Inferior parietal cortex (tissue), 1 donor: ENCODE measurements at regions not wholly inside any gene's neighbourhood (a gene's known extent, or its start where the extent isn't known, plus 50 kb on each side); places are given as distances from the start of the nearest gene placed in this dataset.
"Not testable (repeated sequence)": the region's sequence is repeated elsewhere in the genome, so short reads cannot be mapped to it uniquely, and the experiment has no call there.

ENCODE experiments used
- DNase-seq: peaks from one replicate; pipeline ENCODE4 v3.0.0-alpha.2; 2016; ENCODE audit errors: extremely low spot score

- DNase-seq: no peak
These were observed 147.6 kb downstream of the MAIP1 start for GRCh38 chr2:200102971-200103370.

GRCh38 chr2:200104015-200104414 is 148.6 kb downstream of the MAIP1 start:
- DNase-seq: no peak

DNA sequence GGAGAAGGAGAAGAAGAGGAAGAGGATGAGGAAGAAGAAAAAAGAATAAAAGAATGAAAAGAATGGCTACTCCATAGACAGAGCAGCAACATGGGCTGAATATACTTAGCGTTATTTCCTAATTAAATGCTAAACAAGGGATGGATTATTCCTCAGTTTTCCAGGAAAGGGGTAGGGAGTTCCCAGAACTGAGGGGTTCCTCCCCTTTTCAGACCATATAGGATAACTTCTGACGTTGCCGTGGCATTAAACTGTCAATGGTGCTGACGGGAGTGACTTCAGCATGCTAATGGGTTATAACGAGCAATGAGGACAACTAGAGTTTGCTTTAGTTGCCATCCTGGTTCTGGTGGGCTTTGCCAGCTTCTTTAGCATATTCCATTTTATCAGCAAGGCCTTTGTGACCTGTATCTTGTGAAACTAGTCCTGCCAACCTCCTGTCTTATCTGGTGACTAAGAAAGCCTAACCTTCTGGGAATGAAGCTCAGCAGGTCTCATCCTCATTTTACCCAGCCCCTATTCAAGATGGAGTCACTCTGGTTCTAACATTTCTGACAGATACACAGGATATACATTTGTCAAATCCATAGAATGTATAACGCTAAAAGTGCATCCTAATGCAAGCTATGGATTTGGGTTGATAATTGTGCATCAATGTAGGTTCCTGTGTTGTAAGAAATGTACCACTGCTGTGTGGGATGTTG is 152.3 kb downstream of the MAIP1 start:
- DNase-seq: no peak

GRCh38 chr2:200109421-200109820 is 154.0 kb downstream of the MAIP1 start:
- no peak for DNase-seq

GRCh38 chr2:200110381-200110780 is 155.0 kb downstream of the MAIP1 start:
- no peak for DNase-seq

- not testable (repeated sequence) for DNase-seq
These were observed 157.8 kb downstream of the MAIP1 start for GRCh38 chr2:200113016-200113799.

- no peak for DNase-seq
These were observed 163.9 kb downstream of the MAIP1 start for GRCh38 chr2:200119236-200119635.

DNA sequence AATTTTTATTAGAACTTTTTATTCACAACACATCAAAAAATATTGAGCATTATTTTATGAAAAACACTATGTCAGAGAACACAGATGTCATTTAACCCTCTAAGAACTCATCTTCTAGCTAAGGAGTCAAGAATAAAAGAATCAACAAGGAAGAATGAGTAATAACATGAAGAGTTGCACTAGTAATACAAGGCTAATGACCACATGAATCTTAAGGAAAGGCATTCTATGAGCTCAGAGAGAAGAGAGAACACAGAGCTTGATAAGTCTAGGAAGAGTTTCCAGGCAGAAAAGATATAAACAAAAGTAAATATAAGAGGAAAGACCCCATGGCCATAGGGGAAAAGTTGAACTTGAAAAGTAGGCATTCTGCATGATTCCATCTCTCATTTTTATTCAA is 166.5 kb downstream of the MAIP1 start:
- DNase-seq: no peak

GRCh38 chr2:200122683-200123082 is 167.3 kb downstream of the MAIP1 start:
- DNase-seq: no peak

- DNase-seq: not testable (repeated sequence)
These were observed 169.4 kb downstream of the MAIP1 start for GRCh38 chr2:200124665-200125368.

DNA sequence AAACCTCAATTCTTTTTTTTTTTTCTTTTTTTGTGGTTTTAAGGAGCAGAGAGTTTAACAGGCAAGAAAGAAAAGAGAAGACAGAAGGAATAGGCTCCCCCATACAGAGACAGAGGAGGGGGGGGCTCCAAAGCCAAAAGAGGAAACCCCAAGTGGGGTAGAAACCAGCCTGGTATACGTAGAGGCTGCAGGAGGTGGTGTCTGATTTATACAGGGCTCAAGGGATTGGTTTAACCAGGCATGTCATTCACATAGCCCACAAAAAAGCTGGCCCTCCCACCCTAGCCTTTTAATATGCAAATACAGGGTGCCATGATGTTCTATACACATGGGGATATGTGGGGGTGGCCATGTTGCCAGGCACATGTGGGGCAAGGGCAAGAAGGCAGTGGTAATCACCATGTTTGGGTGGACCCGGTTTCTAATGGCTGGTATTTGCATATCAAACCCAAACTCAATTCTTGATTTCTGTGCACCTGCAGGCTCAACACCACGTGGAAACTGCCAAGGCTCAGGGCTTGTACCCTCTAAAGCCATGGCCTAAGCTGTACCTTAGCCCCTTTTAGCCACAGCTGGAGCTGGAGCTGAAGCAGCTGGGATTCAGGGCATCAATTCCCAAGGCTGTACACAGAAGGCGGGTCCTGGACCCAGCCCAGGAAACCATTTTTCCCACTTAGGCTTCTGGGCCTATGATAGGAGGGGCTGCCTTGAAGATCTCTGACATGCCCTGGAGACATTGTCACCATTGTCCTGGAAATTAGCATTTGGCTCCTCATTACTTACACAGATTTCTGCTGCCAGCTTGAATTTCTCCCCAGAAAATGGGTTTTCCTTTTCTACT is 170.3 kb downstream of the MAIP1 start:
- DNase-seq: no peak

DNA sequence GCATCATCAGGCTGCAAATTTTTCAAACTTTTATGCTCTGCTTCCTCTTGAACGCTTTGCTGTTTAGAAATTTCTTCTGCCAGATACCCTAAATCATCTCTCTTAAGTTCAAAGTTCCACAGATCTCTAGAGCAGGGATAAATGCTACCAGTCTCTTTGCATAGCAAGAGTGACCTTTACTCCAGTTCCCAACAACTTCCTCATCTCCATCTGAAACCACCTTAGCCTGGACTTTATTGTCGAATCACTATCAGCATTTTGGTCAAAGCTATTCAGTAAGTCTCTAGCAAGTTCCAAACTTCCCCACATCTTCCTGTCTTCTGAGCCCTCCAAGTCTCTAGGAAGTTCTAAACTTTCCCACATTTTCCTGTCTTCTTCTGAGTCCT is 170.9 kb downstream of the MAIP1 start:
- not testable (repeated sequence) for DNase-seq

GRCh38 chr2:200126680-200127079 is 171.3 kb downstream of the MAIP1 start:
- DNase-seq: not testable (repeated sequence)

GRCh38 chr2:200127848-200128247 is 172.5 kb downstream of the MAIP1 start:
- no peak for DNase-seq

- no peak for DNase-seq
These were observed 172.9 kb downstream of the MAIP1 start for GRCh38 chr2:200128296-200128695.

- no peak for DNase-seq
These were observed 174.5 kb downstream of the MAIP1 start for GRCh38 chr2:200129721-200130462.

GRCh38 chr2:200130762-200131166 is 175.4 kb downstream of the MAIP1 start:
- DNase-seq: no peak

DNA sequence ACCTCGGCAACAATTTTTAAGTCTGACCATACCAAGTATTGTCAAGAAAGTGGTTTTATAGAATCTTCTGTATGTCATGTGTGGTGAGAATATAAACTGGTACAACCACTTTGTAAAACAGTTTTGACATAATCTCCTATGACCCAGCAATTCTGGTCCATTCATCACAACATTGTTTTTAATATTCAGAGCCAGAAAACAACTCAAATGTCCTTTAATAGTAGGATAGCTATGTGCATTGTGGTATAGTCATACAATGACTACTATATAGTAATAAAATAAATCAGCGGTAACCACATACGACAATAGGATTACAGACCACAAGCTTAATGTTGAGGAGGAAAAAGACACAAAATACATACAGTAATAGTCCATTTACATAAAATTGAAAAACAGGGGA is 175.2 kb upstream of the SPATS2L start:
- no peak for DNase-seq

GRCh38 chr2:200135082-200135481 is 171.4 kb upstream of the SPATS2L start:
- DNase-seq: no peak

GRCh38 chr2:200136655-200137054 is 169.8 kb upstream of the SPATS2L start:
- DNase-seq: no peak

DNA sequence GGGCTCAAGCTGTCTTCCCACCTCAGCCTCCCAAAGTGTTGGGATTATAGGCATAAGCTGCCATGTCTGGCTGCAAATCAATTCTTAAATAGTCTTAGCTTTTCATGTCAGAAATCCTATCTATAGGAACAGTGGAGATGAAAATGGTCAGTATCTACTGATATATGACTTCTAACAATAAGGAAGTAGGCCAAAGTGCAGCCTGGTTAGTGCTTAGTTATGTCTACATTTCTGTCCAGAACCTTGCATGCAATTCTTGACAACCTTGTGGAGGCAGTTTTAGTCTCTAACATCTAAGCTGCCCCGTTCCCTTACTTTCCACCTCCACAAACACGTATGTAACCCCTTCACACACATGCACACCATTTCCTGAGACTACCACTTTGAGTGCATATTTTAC is 169.2 kb upstream of the SPATS2L start:
- DNase-seq: no peak
